ENCODE measurements at regions not wholly inside any gene's neighbourhood (a gene's known extent, or its start where the extent isn't known, plus 50 kb on each side); places are given as distances from the start of the nearest gene placed in this dataset.

GRCh38 chr7:19851504-19851903, 78.1 kb upstream of the TMEM196 start:
- no peak for DNase-seq

DNA sequence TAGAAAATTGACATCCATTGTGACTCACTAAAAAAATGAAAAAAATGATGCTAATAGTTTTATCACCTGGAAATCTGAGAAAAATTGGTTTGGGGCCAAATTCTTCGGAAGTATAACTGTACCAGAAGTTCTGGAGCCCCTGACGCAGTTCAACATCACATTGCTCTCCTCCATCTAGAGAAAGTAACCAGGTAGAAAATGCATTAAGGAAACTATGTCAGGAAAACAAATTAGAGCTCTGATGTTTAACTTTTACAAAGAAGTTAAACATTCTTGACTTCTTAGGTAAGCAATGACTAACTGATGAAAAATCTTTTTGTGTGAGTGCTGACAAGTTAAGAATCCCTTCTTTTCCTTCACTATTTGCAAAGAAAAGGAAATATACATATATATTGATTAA, 61.1 kb upstream of the TMEM196 start:
- no peak for DNase-seq

DNA sequence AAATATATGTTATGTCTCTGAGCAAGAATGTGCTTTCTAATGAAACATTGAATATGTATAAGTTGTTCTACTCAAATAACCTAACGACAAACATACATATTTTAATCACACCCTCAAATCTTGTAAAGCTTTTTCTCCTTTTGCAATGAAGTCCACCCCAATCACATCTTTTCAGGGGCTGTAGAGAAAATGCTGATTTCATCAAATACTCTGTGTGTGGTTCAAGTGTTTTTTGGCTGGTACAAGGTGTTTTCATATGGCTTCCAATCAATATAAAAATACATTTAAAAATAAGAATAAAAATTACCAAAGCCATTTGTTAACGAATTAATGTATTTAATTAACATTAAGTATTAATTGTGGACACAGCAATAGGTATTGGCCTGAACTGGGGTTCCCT, 57.2 kb upstream of the TMEM196 start:
- DNase-seq, result no peak
